ENCODE measurements at regions not wholly inside any gene's neighbourhood (a gene's known extent, or its start where the extent isn't known, plus 50 kb on each side); places are given as distances from the start of the nearest gene placed in this dataset.

DNA sequence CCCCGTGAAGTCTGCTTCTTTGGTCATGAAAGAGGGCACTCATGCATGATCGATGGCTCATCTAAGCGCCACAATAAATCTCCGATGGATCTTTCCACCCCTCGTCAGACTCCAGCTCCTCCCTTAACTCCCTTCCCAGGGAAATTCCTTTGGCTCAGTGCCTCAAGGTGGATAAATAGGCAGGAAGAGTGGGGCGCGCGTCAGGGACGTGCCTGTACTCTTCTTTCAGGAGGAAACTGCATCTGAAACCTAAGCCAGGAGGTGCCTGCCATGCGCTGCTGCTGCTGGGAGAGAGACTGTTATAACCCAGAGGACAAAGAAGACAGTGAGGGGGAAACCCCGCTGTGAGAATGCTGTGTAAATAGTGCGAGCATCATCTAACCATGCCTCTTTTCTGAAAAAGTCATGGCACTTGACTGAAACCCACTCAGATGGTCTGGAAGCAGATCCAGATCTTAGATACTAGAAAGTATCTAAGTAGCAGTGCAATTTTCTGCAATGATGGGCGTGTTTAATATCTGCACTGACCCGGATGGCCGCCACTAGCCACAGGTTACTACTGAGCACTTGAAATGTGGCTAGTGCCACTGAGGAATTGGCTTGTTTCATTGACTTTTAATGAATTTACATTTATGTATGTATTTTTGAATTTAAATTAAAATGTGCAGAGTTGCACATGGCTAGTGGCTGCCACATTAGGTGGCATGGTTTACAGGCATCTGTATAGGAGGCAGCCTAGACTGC, 120.3 kb upstream of the BASP1 start:
- Histone ChIP-seq H3K4me2 (no peak overlapping the region), H3K9ac (no peak overlapping the region), H4K20me1 (ENCODE audit: insufficient read depth) (no peaks in the 10 kb centered on the region), H3K27ac (no peak overlapping the region), H3K4me1 (ENCODE audit: low read depth, poor library complexity, severe bottlenecking) (no peaks in the 10 kb centered on the region), H2AFZ (ENCODE audit: low read depth) (no peak overlapping the region), H3K79me2 (ENCODE audit: insufficient read depth, low read depth) (no peaks in the 10 kb centered on the region), H3K27me3 (ENCODE audit: insufficient read depth, low read depth) (no peaks in the 10 kb centered on the region), H3K4me3 (IDR thresholded peaks at IDR 0.05; ENCODE audit: insufficient read depth, low read depth, low read length) (no peak overlapping the region), H3K36me3 (ENCODE audit: insufficient read depth) (no peaks in the 10 kb centered on the region)
- TF ChIP-seq, protein P1, sequence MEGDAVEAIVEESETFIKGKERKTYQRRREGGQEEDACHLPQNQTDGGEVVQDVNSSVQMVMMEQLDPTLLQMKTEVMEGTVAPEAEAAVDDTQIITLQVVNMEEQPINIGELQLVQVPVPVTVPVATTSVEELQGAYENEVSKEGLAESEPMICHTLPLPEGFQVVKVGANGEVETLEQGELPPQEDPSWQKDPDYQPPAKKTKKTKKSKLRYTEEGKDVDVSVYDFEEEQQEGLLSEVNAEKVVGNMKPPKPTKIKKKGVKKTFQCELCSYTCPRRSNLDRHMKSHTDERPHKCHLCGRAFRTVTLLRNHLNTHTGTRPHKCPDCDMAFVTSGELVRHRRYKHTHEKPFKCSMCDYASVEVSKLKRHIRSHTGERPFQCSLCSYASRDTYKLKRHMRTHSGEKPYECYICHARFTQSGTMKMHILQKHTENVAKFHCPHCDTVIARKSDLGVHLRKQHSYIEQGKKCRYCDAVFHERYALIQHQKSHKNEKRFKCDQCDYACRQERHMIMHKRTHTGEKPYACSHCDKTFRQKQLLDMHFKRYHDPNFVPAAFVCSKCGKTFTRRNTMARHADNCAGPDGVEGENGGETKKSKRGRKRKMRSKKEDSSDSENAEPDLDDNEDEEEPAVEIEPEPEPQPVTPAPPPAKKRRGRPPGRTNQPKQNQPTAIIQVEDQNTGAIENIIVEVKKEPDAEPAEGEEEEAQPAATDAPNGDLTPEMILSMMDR (conservative IDR thresholded peaks at IDR 0.05; ENCODE audit: low read depth, low read length) = no peak

GRCh38 chr5:17099946-17100345, 117.5 kb upstream of the BASP1 start:
- TF ChIP-seq, protein P1 (conservative IDR thresholded peaks at IDR 0.05; ENCODE audit: low read depth, low read length) = no peak
- H3K9ac ChIP-seq = no peak overlapping the region
- H3K27ac ChIP-seq = no peak overlapping the region
- no peaks in the 10 kb centered on the region for H4K20me1 ChIP-seq (ENCODE audit: insufficient read depth)
- H3K36me3 ChIP-seq (ENCODE audit: insufficient read depth) = no peaks in the 10 kb centered on the region
- H3K4me3 ChIP-seq (IDR thresholded peaks at IDR 0.05; ENCODE audit: insufficient read depth, low read depth, low read length) = no peak overlapping the region
- no peak overlapping the region for H3K4me2 ChIP-seq
- no peaks in the 10 kb centered on the region for H3K27me3 ChIP-seq (ENCODE audit: insufficient read depth, low read depth)
- H2AFZ ChIP-seq (ENCODE audit: low read depth) = no peak overlapping the region
- H3K79me2 ChIP-seq (ENCODE audit: insufficient read depth, low read depth) = no peaks in the 10 kb centered on the region
- H3K4me1 ChIP-seq (ENCODE audit: low read depth, poor library complexity, severe bottlenecking) = no peaks in the 10 kb centered on the region

- Histone ChIP-seq H3K4me1 (ENCODE audit: low read depth, poor library complexity, severe bottlenecking) (no peaks in the 10 kb centered on the region), H3K79me2 (ENCODE audit: insufficient read depth, low read depth) (no peaks in the 10 kb centered on the region), H3K27ac (no peak overlapping the region), H2AFZ (ENCODE audit: low read depth) (no peak overlapping the region), H3K27me3 (ENCODE audit: insufficient read depth, low read depth) (no peaks in the 10 kb centered on the region), H3K36me3 (ENCODE audit: insufficient read depth) (no peaks in the 10 kb centered on the region), H3K4me2 (no peak overlapping the region), H4K20me1 (ENCODE audit: insufficient read depth) (no peaks in the 10 kb centered on the region), H3K4me3 (IDR thresholded peaks at IDR 0.05; ENCODE audit: insufficient read depth, low read depth, low read length) (no peak overlapping the region), H3K9ac (no peak overlapping the region)
- TF ChIP-seq, protein P1 (conservative IDR thresholded peaks at IDR 0.05; ENCODE audit: low read depth, low read length) = no peak
Measured at GRCh38 chr5:17103461-17103860, 114.0 kb upstream of the BASP1 start.

GRCh38 chr5:17105744-17106418, 111.5 kb upstream of the BASP1 start:
- H3K4me3 ChIP-seq (IDR thresholded peaks at IDR 0.05; ENCODE audit: insufficient read depth, low read depth, low read length) = no peak overlapping the region
- no peak overlapping the region for H3K9ac ChIP-seq
- H3K4me1 ChIP-seq (ENCODE audit: low read depth, poor library complexity, severe bottlenecking) = no peaks in the 10 kb centered on the region
- TF ChIP-seq, protein P1 (conservative IDR thresholded peaks at IDR 0.05; ENCODE audit: low read depth, low read length) = no peak
- H3K27ac ChIP-seq = no peak overlapping the region
- no peak overlapping the region for H2AFZ ChIP-seq (ENCODE audit: low read depth)
- no peaks in the 10 kb centered on the region for H3K79me2 ChIP-seq (ENCODE audit: insufficient read depth, low read depth)
- H4K20me1 ChIP-seq (ENCODE audit: insufficient read depth) = no peaks in the 10 kb centered on the region
- no peaks in the 10 kb centered on the region for H3K27me3 ChIP-seq (ENCODE audit: insufficient read depth, low read depth)
- H3K4me2 ChIP-seq = no peak overlapping the region
- no peaks in the 10 kb centered on the region for H3K36me3 ChIP-seq (ENCODE audit: insufficient read depth)
